HFFc6 (cell line): ENCODE measurements at regions not wholly inside any gene's neighbourhood (a gene's known extent, or its start where the extent isn't known, plus 50 kb on each side); places are given as distances from the start of the nearest gene placed in this dataset.

Source experiments
- DNase-seq: peaks from one replicate; pipeline ENCODE4 v3.0.0-alpha.2; 2018
- H3K27ac Mint-ChIP-seq: 2 replicates; pipeline ENCODE4 v1.8.0; 2020; ENCODE audit warnings: mild to moderate bottlenecking, mixed read lengths
- H3K27me3 Mint-ChIP-seq: 2 replicates; pipeline ENCODE4 v1.8.0; 2021; ENCODE audit warnings: mild to moderate bottlenecking, moderate library complexity, mixed read lengths; ENCODE audit not compliant: insufficient read depth
- H3K36me3 Mint-ChIP-seq: 2 replicates; pipeline ENCODE4 v1.8.0; 2021; ENCODE audit warnings: low read depth, mixed read lengths
- H3K4me1 Mint-ChIP-seq: 2 replicates; pipeline ENCODE4 v1.8.0; 2020; ENCODE audit warnings: low read depth, mixed read lengths
- H3K4me3 Mint-ChIP-seq: 2 replicates; pipeline ENCODE4 v1.8.0; 2020; ENCODE audit warnings: mild to moderate bottlenecking, moderate library complexity, mixed read lengths
- H3K9me3 Mint-ChIP-seq: 2 replicates; pipeline ENCODE4 v1.8.0; 2020; ENCODE audit warnings: mild to moderate bottlenecking, mixed read lengths
- TF ChIP-seq, protein P1 (sequence below): fragments of 200-600 bp; sonication (generic); IDR thresholded peaks from 2 replicates; pipeline ENCODE4 v1.5.0; 2021; ENCODE audit warnings: antibody characterized with exemption, mild to moderate bottlenecking

GRCh38 chr6:21883595-21884328 is 290.2 kb downstream of the SOX4 start:
- no peak overlapping the region for H3K4me3 Mint-ChIP-seq

DNA sequence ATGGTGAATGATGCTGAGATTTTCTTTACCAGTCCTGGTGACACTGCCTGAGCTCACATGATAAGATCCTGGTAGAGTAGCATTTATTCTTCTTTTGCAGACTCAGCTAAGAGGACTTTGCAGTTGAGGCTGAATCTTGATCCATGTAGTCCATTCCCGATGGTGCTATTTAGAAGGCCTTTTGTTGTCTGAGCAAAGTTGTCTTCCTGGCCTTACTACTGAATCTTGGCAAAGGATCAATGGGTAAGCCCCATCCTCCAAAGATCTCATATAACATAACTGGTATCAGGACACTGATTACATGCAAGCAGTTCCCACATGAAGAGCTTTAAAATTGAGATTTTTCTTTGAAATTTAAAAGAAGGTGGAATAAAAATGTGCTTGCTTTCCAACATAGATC is 291.6 kb downstream of the SOX4 start:
- no peaks in the 10 kb centered on the region for H3K27me3 Mint-ChIP-seq
- H3K4me3 Mint-ChIP-seq = no peak overlapping the region
- H3K27ac Mint-ChIP-seq = no peak overlapping the region
- DNase-seq = no peak
- H3K4me1 Mint-ChIP-seq = no peaks in the 10 kb centered on the region
- H3K36me3 Mint-ChIP-seq = peaks cover 13% of the 10 kb centered on the region; the same call in 1 of the 2 replicates
- TF ChIP-seq, protein P1, sequence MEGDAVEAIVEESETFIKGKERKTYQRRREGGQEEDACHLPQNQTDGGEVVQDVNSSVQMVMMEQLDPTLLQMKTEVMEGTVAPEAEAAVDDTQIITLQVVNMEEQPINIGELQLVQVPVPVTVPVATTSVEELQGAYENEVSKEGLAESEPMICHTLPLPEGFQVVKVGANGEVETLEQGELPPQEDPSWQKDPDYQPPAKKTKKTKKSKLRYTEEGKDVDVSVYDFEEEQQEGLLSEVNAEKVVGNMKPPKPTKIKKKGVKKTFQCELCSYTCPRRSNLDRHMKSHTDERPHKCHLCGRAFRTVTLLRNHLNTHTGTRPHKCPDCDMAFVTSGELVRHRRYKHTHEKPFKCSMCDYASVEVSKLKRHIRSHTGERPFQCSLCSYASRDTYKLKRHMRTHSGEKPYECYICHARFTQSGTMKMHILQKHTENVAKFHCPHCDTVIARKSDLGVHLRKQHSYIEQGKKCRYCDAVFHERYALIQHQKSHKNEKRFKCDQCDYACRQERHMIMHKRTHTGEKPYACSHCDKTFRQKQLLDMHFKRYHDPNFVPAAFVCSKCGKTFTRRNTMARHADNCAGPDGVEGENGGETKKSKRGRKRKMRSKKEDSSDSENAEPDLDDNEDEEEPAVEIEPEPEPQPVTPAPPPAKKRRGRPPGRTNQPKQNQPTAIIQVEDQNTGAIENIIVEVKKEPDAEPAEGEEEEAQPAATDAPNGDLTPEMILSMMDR = no peak
- H3K9me3 Mint-ChIP-seq = peaks cover 4% of the 10 kb centered on the region; the same call in 1 of the 2 replicates

More at GRCh38 chr6:21883595-21884328, 290.2 kb downstream of the SOX4 start:
- Mint-ChIP-seq H3K9me3 (peaks cover 14% of the 10 kb centered on the region), H3K27me3 (no peaks in the 10 kb centered on the region), H3K36me3 (peaks cover 25% of the 10 kb centered on the region), H3K4me1 (no peaks in the 10 kb centered on the region), H3K27ac (no peak overlapping the region)
- DNase-seq = no peak
- TF ChIP-seq, protein P1 = no peak

GRCh38 chr6:21885532-21886114 is 292.1 kb downstream of the SOX4 start:
- peak; percentile 79 for DNase-seq

GRCh38 chr6:21886542-21887151 is 293.1 kb downstream of the SOX4 start:
- H3K36me3 Mint-ChIP-seq = peaks cover 8% of the 10 kb centered on the region; the same call in 1 of the 2 replicates
- no peak overlapping the region for H3K27ac Mint-ChIP-seq
- peak; percentile 8 for DNase-seq
- TF ChIP-seq, protein P1 = no peak
- H3K4me1 Mint-ChIP-seq = no peaks in the 10 kb centered on the region
- no peaks in the 10 kb centered on the region; the same call in 1 of the 2 replicates for H3K27me3 Mint-ChIP-seq
- H3K9me3 Mint-ChIP-seq = no peaks in the 10 kb centered on the region
- no peak overlapping the region for H3K4me3 Mint-ChIP-seq

More at GRCh38 chr6:21885532-21886114, 292.1 kb downstream of the SOX4 start:
- H3K27ac Mint-ChIP-seq = no peak overlapping the region
- H3K36me3 Mint-ChIP-seq = peaks cover 8% of the 10 kb centered on the region; the same call in 1 of the 2 replicates
- no peaks in the 10 kb centered on the region for H3K9me3 Mint-ChIP-seq
- no peaks in the 10 kb centered on the region; the same call in 1 of the 2 replicates for H3K27me3 Mint-ChIP-seq
- H3K4me3 Mint-ChIP-seq = no peak overlapping the region
- no peaks in the 10 kb centered on the region for H3K4me1 Mint-ChIP-seq
- TF ChIP-seq, protein P1 = no peak

GRCh38 chr6:21887231-21888185 is 294.0 kb downstream of the SOX4 start:
- Mint-ChIP-seq H3K4me1 (no peaks in the 10 kb centered on the region), H3K36me3 (peaks cover 8% of the 10 kb centered on the region; the same call in 1 of the 2 replicates), H3K27me3 (no peaks in the 10 kb centered on the region; the same call in 1 of the 2 replicates), H3K27ac (no peak overlapping the region), H3K9me3 (no peaks in the 10 kb centered on the region), H3K4me3 (no peak overlapping the region)
- DNase-seq = peak; percentile 5
- TF ChIP-seq, protein P1 = no peak
